Stimulated activated naive CD8-positive, alpha-beta T cell treated with anti-CD3 and anti-CD28 coated beads, Interleukin-15, Interleukin-2, amounts not matched to agents 100 U/mL and 50 U/mL, for 24 hours (primary cell): ENCODE measurements at regions not wholly inside any gene's neighbourhood (a gene's known extent, or its start where the extent isn't known, plus 50 kb on each side); places are given as distances from the start of the nearest gene placed in this dataset.

Source experiments
- ATAC-seq: fragments of 150-1000 bp; cut with Tn5 transposase; one replicate; pipeline ENCODE4 v1.10.0; 2021
- DNase-seq: peaks from one replicate; pipeline ENCODE4 v3.0.0; 2021

GRCh38 chr4:106429885-106430284 is 61.3 kb upstream of the GIMD1 start:
- ATAC-seq (no peak), DNase-seq (no peak)

GRCh38 chr4:106426069-106426468 is 57.5 kb upstream of the GIMD1 start:
- ATAC-seq: no peak
- DNase-seq: no peak

DNA sequence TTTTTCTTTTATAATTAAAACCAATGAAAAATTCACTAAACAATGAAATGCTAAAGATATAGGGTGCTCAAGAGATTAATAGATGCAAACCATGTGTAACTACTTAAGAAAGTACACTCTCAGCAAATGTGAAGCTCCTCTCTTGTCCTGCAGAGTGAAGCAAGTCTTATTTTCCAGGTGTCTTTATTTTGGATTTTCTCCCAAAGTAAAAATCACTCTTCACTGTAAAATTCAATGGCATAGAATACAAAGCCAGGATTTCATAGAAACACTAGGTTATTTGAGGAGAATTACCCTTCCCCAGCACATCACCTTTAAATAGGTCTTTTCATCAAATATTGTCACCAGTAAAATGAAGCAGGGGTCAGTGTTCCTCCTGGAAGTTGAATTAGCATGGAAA is 57.0 kb upstream of the GIMD1 start:
- no peak for ATAC-seq
- no peak for DNase-seq

- DNase-seq (no peak), ATAC-seq (no peak)
These were observed 55.8 kb upstream of the GIMD1 start for GRCh38 chr4:106424426-106424825.

- DNase-seq (no peak), ATAC-seq (no peak)
These were observed 55.2 kb upstream of the GIMD1 start for GRCh38 chr4:106423791-106424190.

- ATAC-seq: no peak
- no peak for DNase-seq
These were observed 54.2 kb upstream of the GIMD1 start for GRCh38 chr4:106422766-106423165.

- ATAC-seq (no peak), DNase-seq (no peak)
These were observed 53.1 kb upstream of the GIMD1 start for GRCh38 chr4:106421441-106422296.

DNA sequence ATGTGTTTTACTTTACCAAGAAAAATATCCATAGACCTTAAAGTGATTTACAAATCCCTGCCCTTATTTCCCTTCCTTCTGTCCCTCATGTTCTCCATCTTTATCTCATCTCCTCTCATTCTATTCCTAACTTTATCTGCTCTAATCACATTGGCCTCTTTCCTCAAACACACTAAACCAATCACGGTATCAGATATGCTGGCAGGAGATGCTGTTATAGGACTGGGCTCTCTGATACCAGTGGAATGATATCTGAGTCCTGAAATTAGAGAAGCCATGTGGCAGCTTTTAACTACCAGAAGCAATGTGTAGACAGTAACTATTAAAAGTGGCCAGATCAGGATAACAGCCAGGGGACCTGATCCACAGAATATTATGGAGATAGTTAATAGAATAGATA is 49.9 kb upstream of the GIMD1 start:
- no peak for ATAC-seq
- DNase-seq: no peak
